HCT116 (cell line): ENCODE measurements at regions not wholly inside any gene's neighbourhood (a gene's known extent, or its start where the extent isn't known, plus 50 kb on each side); places are given as distances from the start of the nearest gene placed in this dataset.

ENCODE experiments used
- ATAC-seq: fragments of 200-7000 bp; cut with Tn5 transposase; 2 replicates; pipeline ENCODE4 v1.9.1; 2020; ENCODE audit warnings: mild to moderate bottlenecking, moderate library complexity
- BruUV-seq: library from RNA; stranded (reverse); fragments of 400-500 nt; replicated peaks from 2 replicates; lab custom pipeline; 2021; lab: Mats Ljungman, UMichigan
- CTCF ChIA-PET: fragments of 300-600 bp; sonication (Branson Sonifier 250); formaldehyde crosslinking; loops from one replicate; lab custom pipeline; 2021; ENCODE audit warnings: antibody characterized with exemption; lab: Charles Lee
- POLR2A ChIA-PET: fragments of 300-600, 350-600 bp; sonication (Branson Sonifier 250); formaldehyde crosslinking; loops from one replicate; lab custom pipeline; 2021; ENCODE audit warnings: antibody characterized with exemption; lab: Charles Lee
- RAD21 ChIA-PET, 2 experiments: fragments of 300-600 bp; sonication (Branson Sonifier 250); formaldehyde crosslinking; loops; one replicate each; lab custom pipeline; 2023; ENCODE audit warnings: low total read pairs in 2 of 2; ENCODE audit not compliant: uncharacterized antibody in 2 of 2, unreplicated experiment in 2 of 2, low non-redundant PET in 1 of 2; lab: Charles Lee
- DNase-seq: peaks from one replicate; pipeline ENCODE4 v3.0.0-alpha.2; 2010; ENCODE audit warnings: low read depth, low spot score
- H2AFZ ChIP-seq: fragments of 200-600 bp; shearing (Covaris generic), sonication (generic); 2 replicates; pipeline ENCODE4 v1.6.1; 2017; ENCODE audit warnings: low read depth, mixed run types, mixed read lengths, antibody characterized with exemption, low read length; ENCODE audit not compliant: poor library complexity, severe bottlenecking
- H3K27ac ChIP-seq: 2 replicates; pipeline ENCODE4 v1.5.1; 2012; ENCODE audit warnings: low read depth, low read length
- H3K27me3 ChIP-seq: fragments of 200-600 bp; sonication (generic); 2 replicates; pipeline ENCODE4 v1.6.1; 2016; ENCODE audit warnings: mixed run types, low read length, mixed read lengths; ENCODE audit not compliant: insufficient read depth
- H3K36me3 ChIP-seq, 2 experiments: fragments of 200-500 bp in 1 of 2; fragments of 200-600 bp in 1 of 2; sonication (Bioruptor generic) in 1 of 2; sonication (generic) in 1 of 2; 2 replicates each; pipeline versions ENCODE4 v1.5.1 to v1.6.1; 2014 to 2016; ENCODE audit warnings: low read length in 2 of 2, inconsistent platforms in 1 of 2, mixed read lengths in 1 of 2, mixed run types in 1 of 2; ENCODE audit not compliant: insufficient read depth in 2 of 2, control insufficient read depth in 1 of 2
- H3K4me1 ChIP-seq, 2 experiments: fragments of 200-600 bp in 1 of 2; sonication (generic) in 1 of 2; 2 replicates each; pipeline versions ENCODE4 v1.5.1 to v1.6.1; 2012 to 2017; ENCODE audit warnings: low read length in 2 of 2, inconsistent platforms in 1 of 2, mild to moderate bottlenecking in 1 of 2, mixed read lengths in 1 of 2, mixed run types in 1 of 2, moderate library complexity in 1 of 2; ENCODE audit not compliant: insufficient read depth in 2 of 2, control insufficient read depth in 1 of 2
- H3K4me2 ChIP-seq: fragments of 200-600 bp; sonication (generic); 2 replicates; pipeline ENCODE4 v1.6.1; 2017; ENCODE audit warnings: mixed run types, low read length, mixed read lengths
- H3K4me3 ChIP-seq, 2 experiments: fragments of 200-600 bp in 1 of 2; sonication (generic) in 1 of 2; replicated peaks in 1 of 2; 2 replicates each; pipeline ENCODE4 v1.5.1; 2011 to 2016; ENCODE audit warnings: low read length in 2 of 2, control low read depth in 1 of 2, low read depth in 1 of 2, mild to moderate bottlenecking in 1 of 2, mixed read lengths in 1 of 2, mixed run types in 1 of 2
- H3K79me2 ChIP-seq: fragments of 200-600 bp; sonication (generic); 2 replicates; pipeline ENCODE4 v1.6.1; 2017; ENCODE audit warnings: mild to moderate bottlenecking, mixed run types, low read length, moderate library complexity, mixed read lengths; ENCODE audit not compliant: insufficient read depth
- H3K9ac ChIP-seq: fragments of 200-600 bp; sonication (generic); 2 replicates; pipeline ENCODE4 v1.6.1; 2016; ENCODE audit warnings: low read length, mixed read lengths
- H3K9me2 ChIP-seq: fragments of 200-600 bp; sonication (generic), shearing (Covaris generic); 2 replicates; pipeline ENCODE4 v1.6.1; 2017; ENCODE audit warnings: mixed run types, mild to moderate bottlenecking, moderate library complexity; ENCODE audit not compliant: insufficient read depth
- H3K9me3 ChIP-seq, 2 experiments: fragments of 200-500 bp in 1 of 2; fragments of 200-600 bp in 1 of 2; sonication (Bioruptor generic) in 1 of 2; sonication (generic) in 1 of 2; 2 replicates each; pipeline ENCODE4 v1.6.1; 2014 to 2017; ENCODE audit warnings: low read length in 2 of 2, mixed read lengths in 2 of 2, inconsistent platforms in 1 of 2, low read depth in 1 of 2, mild to moderate bottlenecking in 1 of 2, mixed run types in 1 of 2, moderate library complexity in 1 of 2; ENCODE audit not compliant: control insufficient read depth in 1 of 2, insufficient read depth in 1 of 2
- H4K20me1 ChIP-seq: fragments of 200-600 bp; sonication (generic), shearing (Covaris generic); 2 replicates; pipeline ENCODE4 v1.6.1; 2017; ENCODE audit warnings: mixed run types, mild to moderate bottlenecking, moderate library complexity; ENCODE audit not compliant: insufficient read depth
- CBX3 ChIP-seq: IDR thresholded peaks from 2 replicates; pipeline ENCODE4 v1.6.1; 2012; ENCODE audit warnings: low read depth
- CEBPB ChIP-seq: IDR thresholded peaks from 2 replicates; pipeline ENCODE4 v1.6.1; 2012; ENCODE audit warnings: low read depth
- ELF1 ChIP-seq: IDR thresholded peaks from 2 replicates; pipeline ENCODE4 v1.6.1; 2012; ENCODE audit warnings: low read depth, borderline replicate concordance
- EZH2 ChIP-seq: fragments of 200-600 bp; sonication (generic); IDR thresholded peaks from 2 replicates; pipeline ENCODE4 v1.6.1; 2017; ENCODE audit warnings: antibody characterized with exemption, mixed run types
- EZH2phosphoT487 ChIP-seq: fragments of 200-600 bp; IDR thresholded peaks from 2 replicates; pipeline ENCODE4 v1.6.1; 2018; ENCODE audit warnings: antibody characterized with exemption, borderline replicate concordance
- FOSL1 ChIP-seq: IDR thresholded peaks from 2 replicates; pipeline ENCODE4 v1.6.1; 2012; ENCODE audit warnings: low read depth
- RAD21 ChIP-seq: IDR thresholded peaks from 2 replicates; pipeline ENCODE4 v1.6.1; 2012; ENCODE audit warnings: low read depth, mild to moderate bottlenecking
- SIN3A ChIP-seq: IDR thresholded peaks from 2 replicates; pipeline ENCODE4 v1.6.1; 2012; ENCODE audit warnings: low read depth
- SP1 ChIP-seq: IDR thresholded peaks from 2 replicates; pipeline ENCODE4 v1.6.1; 2012; ENCODE audit warnings: low read depth
- YY1 ChIP-seq: IDR thresholded peaks from 2 replicates; pipeline ENCODE4 v1.6.1; 2011; ENCODE audit warnings: low read length, low read depth, moderate library complexity, mild to moderate bottlenecking; ENCODE audit not compliant: insufficient replicate concordance; ENCODE audit errors: extremely low read depth
- ZFX ChIP-seq: fragments of 450-650 bp; IDR thresholded peaks from 2 replicates; pipeline ENCODE4 v1.6.1; 2017
- ZNF274 ChIP-seq: fragments of 200-500 bp; sonication (Bioruptor generic); IDR thresholded peaks from 2 replicates; pipeline ENCODE4 v1.6.1; 2014; ENCODE audit warnings: mild to moderate bottlenecking, low read depth, low read length, inconsistent platforms
- intact Hi-C: fragments of 100-400 bp; cut with micrococcal nuclease; formaldehyde crosslinking; loops from 2 replicates; pipeline ENCODE4 v1.10.0; 2022
- TF ChIP-seq, protein P1 (sequence below), 3 experiments: fragments of 200-600 bp in 1 of 3; sonication (generic) in 1 of 3; IDR thresholded peaks in 2 of 3; conservative IDR thresholded peaks in 1 of 3; 2 replicates each; pipeline ENCODE4 v1.5.1; 2012 to 2017; ENCODE audit warnings: low read depth in 2 of 3, low read length in 2 of 3, antibody characterized with exemption in 1 of 3, borderline replicate concordance in 1 of 3, control low read depth in 1 of 3, mild to moderate bottlenecking in 1 of 3, mixed read lengths in 1 of 3, mixed run types in 1 of 3, moderate library complexity in 1 of 3; ENCODE audit not compliant: insufficient read depth in 1 of 3
- TF ChIP-seq, protein P2 (sequence below): IDR thresholded peaks from 2 replicates; pipeline ENCODE4 v1.6.1; 2011; ENCODE audit warnings: mild to moderate bottlenecking, low read length, moderate library complexity; ENCODE audit not compliant: insufficient replicate concordance; ENCODE audit errors: extremely low read depth
- TF ChIP-seq, protein P3 (sequence below): IDR thresholded peaks from 2 replicates; pipeline ENCODE4 v1.6.1; 2012

DNA sequence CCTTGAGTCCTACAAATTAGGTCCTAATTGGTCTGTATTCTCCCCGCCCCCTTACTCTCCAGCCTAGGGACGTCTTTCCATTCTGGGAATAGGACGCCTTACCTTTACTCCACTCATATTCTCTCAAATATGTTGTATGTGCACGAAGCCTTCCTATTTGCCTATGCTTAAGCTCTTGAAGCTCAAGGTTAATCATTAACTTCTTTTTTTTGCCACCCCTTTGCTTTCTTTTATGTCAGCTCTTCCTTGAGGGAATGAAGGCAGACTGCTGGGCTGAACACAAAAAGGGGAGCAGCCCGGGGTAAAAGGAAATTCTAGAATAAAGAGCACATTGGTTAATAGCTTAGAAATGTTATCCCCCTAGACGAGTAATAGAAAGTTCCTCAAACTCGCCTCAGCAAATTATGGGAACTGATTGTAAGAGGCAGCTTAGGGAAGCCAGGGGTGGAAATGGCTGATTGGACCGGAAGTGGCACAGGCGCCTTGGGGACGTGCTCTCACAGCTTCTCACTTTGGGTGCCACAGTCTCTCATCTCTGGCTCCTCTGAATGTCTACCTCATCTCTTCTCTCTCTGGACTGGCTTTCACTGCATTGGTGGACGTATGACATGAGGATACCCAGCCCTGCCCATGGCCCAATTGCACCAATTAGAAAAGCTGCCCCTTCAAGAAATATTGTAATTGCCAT is 122.3 kb upstream of the IL12B start:
- intact Hi-C loops, result loop anchor here (5.0 kb wide), 1 partner anchor 130 kb away; no protein-coding TSS in a partner anchor
- Histone ChIP-seq H3K9ac (no peak overlapping the region), H3K36me3 (no peaks in the 10 kb centered on the region), H3K4me3 (no peak overlapping the region), H3K9me3 (no peaks in the 10 kb centered on the region), H3K27me3 (no peaks in the 10 kb centered on the region), H3K27ac (no peak overlapping the region), H3K9me2 (no peaks in the 10 kb centered on the region), H3K79me2 (no peaks in the 10 kb centered on the region), H3K4me2 (no peak overlapping the region), H4K20me1 (no peaks in the 10 kb centered on the region), H3K4me1 (peaks cover 22 to 39% of the 10 kb centered on the region in 2 experiments), H2AFZ (no peak overlapping the region)
- no TSS peak for BruUV-seq
- POLR2A ChIA-PET, result no interaction called here
- RAD21 ChIA-PET, result no interaction called here
- DNase-seq (no peak), ATAC-seq (no peak)
- CTCF ChIA-PET, result interaction anchor here (2.7 kb wide), 1 partner anchor 535 kb away, joined by 10 read pairs; no protein-coding TSS in a partner anchor
- TF ChIP-seq YY1 (no peak), SIN3A (no peak), CEBPB (no peak)

DNA sequence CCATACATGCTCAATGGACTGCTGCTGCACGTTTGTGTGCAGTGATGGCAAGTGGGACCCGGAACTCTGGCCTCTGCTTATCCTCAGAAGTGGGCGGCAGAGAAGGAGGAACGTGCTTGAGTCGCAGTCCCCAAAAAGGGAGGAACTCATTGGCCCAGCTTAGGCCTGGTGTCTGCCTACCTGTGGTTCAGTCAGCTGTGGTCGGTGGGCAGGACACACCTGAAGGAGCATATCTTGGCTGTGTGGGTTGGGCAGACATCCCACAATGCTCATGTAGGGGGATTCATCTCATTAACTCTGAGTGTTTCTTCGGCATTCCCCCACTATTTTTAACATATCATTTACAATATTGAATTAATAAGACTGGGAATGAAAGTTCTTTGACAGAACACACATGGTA is 122.9 kb upstream of the IL12B start:
- H3K9ac ChIP-seq, result no peak overlapping the region
- no peaks in the 10 kb centered on the region for H3K9me2 ChIP-seq
- H3K36me3 ChIP-seq, result no peaks in the 10 kb centered on the region
- no peaks in the 10 kb centered on the region for H3K9me3 ChIP-seq
- intact Hi-C loops, result loop anchor here (5.0 kb wide), 1 partner anchor 129 kb away; no protein-coding TSS in a partner anchor
- no peaks in the 10 kb centered on the region for H3K79me2 ChIP-seq
- BruUV-seq, result no TSS peak
- ChIA-PET POLR2A (no interaction called here), RAD21 (no interaction called here), CTCF (interaction anchor here (2.7 kb wide), 1 partner anchor 534 kb away, joined by 10 read pairs; no protein-coding TSS in a partner anchor)
- no peaks in the 10 kb centered on the region for H3K27me3 ChIP-seq
- peaks cover 22 to 39% of the 10 kb centered on the region in 2 experiments for H3K4me1 ChIP-seq
- H2AFZ ChIP-seq, result no peak overlapping the region
- no peak overlapping the region for H3K4me3 ChIP-seq
- no peak overlapping the region for H3K4me2 ChIP-seq
- DNase-seq (no peak), ATAC-seq (no peak)
- no peak overlapping the region for H3K27ac ChIP-seq
- TF ChIP-seq ZFX, result no peak
- no peak for TF ChIP-seq FOSL1
- no peak for TF ChIP-seq YY1
- TF ChIP-seq EZH2, result no peak
- TF ChIP-seq, protein P1, sequence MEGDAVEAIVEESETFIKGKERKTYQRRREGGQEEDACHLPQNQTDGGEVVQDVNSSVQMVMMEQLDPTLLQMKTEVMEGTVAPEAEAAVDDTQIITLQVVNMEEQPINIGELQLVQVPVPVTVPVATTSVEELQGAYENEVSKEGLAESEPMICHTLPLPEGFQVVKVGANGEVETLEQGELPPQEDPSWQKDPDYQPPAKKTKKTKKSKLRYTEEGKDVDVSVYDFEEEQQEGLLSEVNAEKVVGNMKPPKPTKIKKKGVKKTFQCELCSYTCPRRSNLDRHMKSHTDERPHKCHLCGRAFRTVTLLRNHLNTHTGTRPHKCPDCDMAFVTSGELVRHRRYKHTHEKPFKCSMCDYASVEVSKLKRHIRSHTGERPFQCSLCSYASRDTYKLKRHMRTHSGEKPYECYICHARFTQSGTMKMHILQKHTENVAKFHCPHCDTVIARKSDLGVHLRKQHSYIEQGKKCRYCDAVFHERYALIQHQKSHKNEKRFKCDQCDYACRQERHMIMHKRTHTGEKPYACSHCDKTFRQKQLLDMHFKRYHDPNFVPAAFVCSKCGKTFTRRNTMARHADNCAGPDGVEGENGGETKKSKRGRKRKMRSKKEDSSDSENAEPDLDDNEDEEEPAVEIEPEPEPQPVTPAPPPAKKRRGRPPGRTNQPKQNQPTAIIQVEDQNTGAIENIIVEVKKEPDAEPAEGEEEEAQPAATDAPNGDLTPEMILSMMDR (IDR thresholded peaks at IDR 0.05 in 2 of 3, conservative IDR thresholded peaks at IDR 0.05 in 1 of 3; ENCODE audit: borderline replicate concordance in 1 of 3, insufficient read depth in 1 of 3, low read depth in 2 of 3, low read length in 2 of 3), result no peak
- TF ChIP-seq CEBPB, result no peak
- TF ChIP-seq, protein P2, sequence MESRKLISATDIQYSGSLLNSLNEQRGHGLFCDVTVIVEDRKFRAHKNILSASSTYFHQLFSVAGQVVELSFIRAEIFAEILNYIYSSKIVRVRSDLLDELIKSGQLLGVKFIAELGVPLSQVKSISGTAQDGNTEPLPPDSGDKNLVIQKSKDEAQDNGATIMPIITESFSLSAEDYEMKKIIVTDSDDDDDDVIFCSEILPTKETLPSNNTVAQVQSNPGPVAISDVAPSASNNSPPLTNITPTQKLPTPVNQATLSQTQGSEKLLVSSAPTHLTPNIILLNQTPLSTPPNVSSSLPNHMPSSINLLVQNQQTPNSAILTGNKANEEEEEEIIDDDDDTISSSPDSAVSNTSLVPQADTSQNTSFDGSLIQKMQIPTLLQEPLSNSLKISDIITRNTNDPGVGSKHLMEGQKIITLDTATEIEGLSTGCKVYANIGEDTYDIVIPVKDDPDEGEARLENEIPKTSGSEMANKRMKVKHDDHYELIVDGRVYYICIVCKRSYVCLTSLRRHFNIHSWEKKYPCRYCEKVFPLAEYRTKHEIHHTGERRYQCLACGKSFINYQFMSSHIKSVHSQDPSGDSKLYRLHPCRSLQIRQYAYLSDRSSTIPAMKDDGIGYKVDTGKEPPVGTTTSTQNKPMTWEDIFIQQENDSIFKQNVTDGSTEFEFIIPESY, result no peak
- no peak for TF ChIP-seq CBX3
- TF ChIP-seq RAD21, result no peak
- no peak for TF ChIP-seq SP1
- no peak for TF ChIP-seq ELF1
- TF ChIP-seq ZNF274, result no peak
- no peak for TF ChIP-seq EZH2phosphoT487
- TF ChIP-seq, protein P3, sequence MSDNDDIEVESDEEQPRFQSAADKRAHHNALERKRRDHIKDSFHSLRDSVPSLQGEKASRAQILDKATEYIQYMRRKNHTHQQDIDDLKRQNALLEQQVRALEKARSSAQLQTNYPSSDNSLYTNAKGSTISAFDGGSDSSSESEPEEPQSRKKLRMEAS, result no peak
- H4K20me1 ChIP-seq, result no peaks in the 10 kb centered on the region
